Mesothelial cell of epicardium (in vitro differentiated cells): ENCODE measurements at regions not wholly inside any gene's neighbourhood (a gene's known extent, or its start where the extent isn't known, plus 50 kb on each side); places are given as distances from the start of the nearest gene placed in this dataset.

Experiments used
- DNase-seq, 2 experiments: peaks; one replicate each; pipeline ENCODE4 v3.0.0; 2021; ENCODE audit warnings: low spot score in 2 of 2; ENCODE audit not compliant: unreplicated experiment in 2 of 2
- H3K27ac Mint-ChIP-seq: 2 replicates; pipeline ENCODE4 v1.8.0; 2021; ENCODE audit warnings: mixed read lengths
- H3K27me3 Mint-ChIP-seq: 2 replicates; pipeline ENCODE4 v1.8.0; 2021; ENCODE audit warnings: low read depth, mixed read lengths
- H3K36me3 Mint-ChIP-seq: 2 replicates; pipeline ENCODE4 v1.8.0; 2021; ENCODE audit warnings: mixed read lengths
- H3K4me1 Mint-ChIP-seq: 2 replicates; pipeline ENCODE4 v1.8.0; 2021; ENCODE audit warnings: mixed read lengths
- H3K4me3 Mint-ChIP-seq: 2 replicates; pipeline ENCODE4 v1.8.0; 2021; ENCODE audit warnings: mild to moderate bottlenecking, moderate library complexity, mixed read lengths
- H3K9me3 Mint-ChIP-seq: 2 replicates; pipeline ENCODE4 v1.8.0; 2021; ENCODE audit warnings: mixed read lengths
- CTCF ChIP-seq: fragments of 200-600 bp; sonication (generic); IDR thresholded peaks from one replicate; pipeline ENCODE4 v1.5.0; 2021; ENCODE audit warnings: antibody characterized with exemption; ENCODE audit not compliant: unreplicated experiment

GRCh38 chr22:47325249-47325648, 562.8 kb downstream of the TBC1D22A start:
- H3K27ac Mint-ChIP-seq: no peak overlapping the region
- H3K4me1 Mint-ChIP-seq: no peaks in the 10 kb centered on the region
- no peak overlapping the region for H3K4me3 Mint-ChIP-seq
- no peak for TF ChIP-seq CTCF
- no peak for DNase-seq
- H3K27me3 Mint-ChIP-seq: no peaks in the 10 kb centered on the region
- H3K36me3 Mint-ChIP-seq: peaks cover 10% of the 10 kb centered on the region
- H3K9me3 Mint-ChIP-seq: peaks cover 41% of the 10 kb centered on the region

DNA sequence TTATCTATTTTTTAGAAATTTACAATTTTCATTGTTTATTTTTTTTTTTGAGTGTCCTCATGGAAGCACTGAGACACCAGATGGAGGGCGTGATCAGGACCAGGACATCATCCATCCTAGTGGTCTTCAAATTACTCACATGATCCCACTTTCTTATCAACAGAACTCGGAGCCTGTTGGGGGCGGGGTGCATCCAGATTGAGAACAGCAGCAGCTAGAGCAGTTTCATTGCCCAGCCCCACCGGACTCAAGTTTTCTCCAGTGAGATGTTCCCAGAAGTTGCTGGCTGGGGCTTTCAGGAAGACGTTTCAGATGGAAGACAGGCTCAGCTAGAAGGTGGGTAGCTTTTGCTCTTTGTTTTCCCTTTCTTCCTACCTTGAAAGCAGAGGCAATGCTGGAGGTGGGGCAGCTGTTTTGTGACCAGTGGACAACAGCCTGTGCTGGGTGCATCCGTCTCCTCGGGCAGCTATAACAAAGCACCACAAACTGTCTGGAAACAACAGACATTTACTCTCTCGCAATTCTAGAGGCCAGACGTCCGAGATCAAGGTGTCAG, 562.1 kb downstream of the TBC1D22A start:
- DNase-seq: no peak
- Mint-ChIP-seq H3K4me3 (no peak overlapping the region), H3K27ac (no peak overlapping the region), H3K4me1 (no peaks in the 10 kb centered on the region), H3K9me3 (peaks cover 38% of the 10 kb centered on the region), H3K36me3 (peaks cover 8% of the 10 kb centered on the region), H3K27me3 (no peaks in the 10 kb centered on the region)
- no peak for TF ChIP-seq CTCF

DNA sequence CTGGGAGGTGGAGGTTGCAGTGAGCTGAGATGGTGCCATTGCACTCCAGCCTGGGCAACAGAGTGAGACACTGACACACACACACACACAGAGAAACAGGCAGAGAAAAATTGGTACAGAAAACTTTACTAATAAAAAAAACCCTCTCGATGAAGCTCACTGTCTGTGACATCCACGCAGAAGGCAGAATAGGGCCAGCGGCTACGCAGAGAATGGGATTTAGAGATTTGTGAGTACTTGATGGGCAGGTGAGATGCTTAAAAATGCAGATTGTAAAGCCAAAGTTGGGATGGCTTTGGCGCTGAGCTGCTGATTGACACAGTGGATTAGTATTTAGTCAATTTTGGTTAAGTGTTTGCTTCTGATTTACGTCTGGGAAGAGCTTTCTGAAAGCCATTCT, 561.1 kb downstream of the TBC1D22A start:
- H3K4me3 Mint-ChIP-seq: no peak overlapping the region
- DNase-seq: no peak
- peaks cover 2% of the 10 kb centered on the region for H3K36me3 Mint-ChIP-seq
- no peak for TF ChIP-seq CTCF
- no peaks in the 10 kb centered on the region for H3K27me3 Mint-ChIP-seq
- H3K9me3 Mint-ChIP-seq: peaks cover 33% of the 10 kb centered on the region
- no peak overlapping the region for H3K27ac Mint-ChIP-seq
- H3K4me1 Mint-ChIP-seq: no peaks in the 10 kb centered on the region

- no peak for DNase-seq
Measured at GRCh38 chr22:47322854-47323253, 560.4 kb downstream of the TBC1D22A start.

GRCh38 chr22:47320560-47320959, 558.1 kb downstream of the TBC1D22A start:
- no peaks in the 10 kb centered on the region for H3K4me1 Mint-ChIP-seq
- no peak for TF ChIP-seq CTCF
- H3K27me3 Mint-ChIP-seq: no peaks in the 10 kb centered on the region
- H3K9me3 Mint-ChIP-seq: peaks cover 37% of the 10 kb centered on the region
- H3K27ac Mint-ChIP-seq: no peak overlapping the region
- peaks cover 2% of the 10 kb centered on the region for H3K36me3 Mint-ChIP-seq
- H3K4me3 Mint-ChIP-seq: no peak overlapping the region
- no peak for DNase-seq

More at GRCh38 chr22:47322854-47323253, 560.4 kb downstream of the TBC1D22A start:
- Mint-ChIP-seq H3K4me1 (no peaks in the 10 kb centered on the region), H3K27ac (no peak overlapping the region), H3K36me3 (peaks cover 2% of the 10 kb centered on the region), H3K4me3 (no peak overlapping the region), H3K27me3 (no peaks in the 10 kb centered on the region), H3K9me3 (peaks cover 40% of the 10 kb centered on the region)
- TF ChIP-seq CTCF: no peak
